NCI-H748 (cell line): ENCODE measurements at regions not wholly inside any gene's neighbourhood (a gene's known extent, or its start where the extent isn't known, plus 50 kb on each side); places are given as distances from the start of the nearest gene placed in this dataset.
"Not testable (repeated sequence)": the region's sequence is repeated elsewhere in the genome, so short reads cannot be mapped to it uniquely, and the experiment has no call there.

Experiments used
- DNase-seq: peaks from one replicate; lab custom pipeline; 2025; ENCODE audit not compliant: unreplicated experiment; lab: John Stamatoyannopoulos, UW

DNA sequence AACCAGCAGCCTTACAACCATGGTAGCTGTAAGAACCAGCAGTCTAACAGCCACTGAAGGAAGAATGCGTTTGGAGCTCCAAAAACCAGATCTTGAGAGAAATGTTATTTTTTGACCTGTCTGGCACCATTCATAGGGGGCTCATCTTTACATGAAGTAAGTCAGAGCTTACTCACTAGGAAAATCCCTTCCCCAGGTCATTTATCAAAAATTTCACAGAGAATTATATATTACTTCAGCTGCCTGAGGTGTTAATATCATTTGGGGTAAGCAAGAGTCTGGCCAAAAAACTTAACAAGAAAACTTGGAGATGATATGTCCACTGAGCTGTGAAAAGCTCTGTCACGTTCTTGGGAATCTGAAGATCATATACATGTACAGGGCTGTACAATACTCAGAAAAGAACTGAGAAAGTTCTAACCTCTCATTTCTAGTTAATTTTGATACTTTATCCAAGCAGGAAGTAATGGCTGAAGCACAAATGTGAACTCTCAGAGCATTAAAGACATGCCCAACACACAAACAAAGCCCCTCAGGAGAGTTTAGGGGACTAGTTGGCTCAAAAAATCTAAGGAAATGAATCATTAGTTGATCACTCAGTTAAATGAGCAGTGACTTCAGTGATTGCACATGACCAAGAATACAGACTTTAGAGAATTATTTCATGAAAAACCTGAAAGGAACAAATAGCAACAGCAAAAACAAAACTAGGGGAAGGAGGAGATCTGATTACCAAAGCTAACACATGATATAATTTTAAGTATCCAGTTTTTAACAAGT, 681.1 kb downstream of the LTN1 start:
- DNase-seq, result no peak

DNA sequence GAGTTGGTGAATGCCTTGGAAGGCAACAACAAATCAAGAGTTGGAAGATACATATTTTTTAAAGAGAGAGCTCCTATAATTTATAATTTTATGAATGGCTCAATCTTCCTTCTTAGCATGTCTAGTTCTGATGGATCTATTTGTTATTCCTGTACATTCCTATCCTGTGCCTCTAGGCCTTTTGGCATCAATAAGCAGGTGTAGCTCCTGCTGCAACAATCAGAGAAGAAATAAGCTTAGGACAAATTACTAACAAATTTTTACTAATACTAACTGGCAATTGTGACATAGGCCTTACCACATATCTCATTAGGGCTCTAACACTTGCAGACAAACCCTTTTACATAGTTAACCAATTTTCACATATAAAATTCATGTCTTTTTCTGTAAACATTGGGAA, 682.0 kb downstream of the LTN1 start:
- DNase-seq, result no peak

DNA sequence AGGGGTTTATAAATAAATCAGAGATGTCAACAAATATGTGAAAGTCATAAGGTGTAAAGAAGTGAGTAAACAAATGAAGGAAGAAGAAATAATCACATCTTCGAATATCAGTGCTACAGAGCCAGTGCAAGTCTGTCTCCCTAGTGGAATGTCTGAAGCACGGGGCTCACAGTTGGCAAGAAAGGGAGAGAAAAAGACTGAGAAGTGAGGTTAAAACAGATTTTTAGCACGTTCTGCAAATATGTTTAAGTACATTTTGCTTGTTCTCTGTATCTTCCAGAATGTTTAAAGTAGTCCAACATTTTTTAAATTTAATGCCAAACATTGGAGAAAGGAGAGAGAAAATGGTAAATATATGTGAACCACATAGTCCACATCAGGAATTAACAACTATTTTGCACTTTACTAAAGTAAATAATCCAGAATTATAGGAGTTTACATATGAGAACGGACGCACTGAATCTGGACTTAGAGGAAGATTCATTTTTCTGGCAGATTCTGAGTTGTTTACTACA, 682.4 kb downstream of the LTN1 start:
- DNase-seq, result no peak

DNA sequence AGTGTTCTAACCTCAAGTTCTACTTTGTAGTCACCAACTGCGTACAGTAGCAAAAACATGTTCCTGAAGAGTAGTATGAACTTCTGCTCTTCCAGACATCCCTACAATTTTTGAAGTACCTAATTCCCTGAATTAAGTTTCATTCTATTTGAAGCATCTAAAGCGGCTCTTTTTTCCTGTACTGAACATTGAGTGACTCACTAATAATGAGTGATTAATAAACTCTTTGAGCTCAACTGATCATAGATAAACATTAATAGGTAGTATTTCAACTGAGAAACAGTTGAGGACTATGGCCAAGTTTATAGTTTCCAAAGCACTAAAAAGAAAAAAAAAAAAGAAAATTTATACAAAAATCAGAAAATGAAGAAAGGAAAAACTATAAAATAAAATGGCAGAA, 683.1 kb downstream of the LTN1 start:
- no peak for DNase-seq

DNA sequence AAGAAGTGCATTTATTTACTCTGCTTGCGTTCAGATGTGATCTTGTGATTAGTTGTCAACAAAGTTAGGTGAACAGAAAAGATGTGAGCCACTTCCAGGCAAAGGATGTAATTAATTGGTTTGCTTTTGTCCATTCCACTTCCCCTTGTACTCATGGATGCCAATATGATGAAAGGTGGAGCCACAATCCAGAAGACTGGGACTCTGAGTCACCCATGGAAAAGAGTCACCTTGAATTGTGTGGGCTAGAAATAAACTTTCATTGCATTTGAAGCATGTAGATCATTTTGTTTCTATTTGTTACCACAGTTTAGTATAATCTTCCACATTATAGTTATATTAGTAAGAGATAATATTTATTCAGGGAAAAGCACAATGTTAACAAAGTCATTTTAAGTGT, 684.2 kb downstream of the LTN1 start:
- no peak for DNase-seq

DNA sequence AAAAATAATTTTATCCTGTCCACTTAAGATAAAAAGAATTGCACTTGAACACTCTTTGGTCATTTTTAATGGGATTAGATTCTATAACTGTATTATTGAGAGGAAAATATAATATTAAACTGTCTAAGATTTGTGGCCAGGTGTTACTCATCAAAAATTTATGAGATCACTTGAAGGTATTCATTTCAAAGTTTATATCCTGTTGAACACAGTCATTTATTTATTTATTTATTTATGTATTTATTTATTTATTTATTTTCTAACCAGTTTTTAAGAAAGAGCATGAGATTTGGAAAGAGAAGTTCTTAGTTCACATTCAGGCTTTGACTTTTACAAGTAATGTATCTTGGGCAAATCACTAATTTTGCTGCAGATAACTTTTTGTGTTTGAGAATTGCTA, 692.7 kb downstream of the LTN1 start:
- DNase-seq, result no peak

DNA sequence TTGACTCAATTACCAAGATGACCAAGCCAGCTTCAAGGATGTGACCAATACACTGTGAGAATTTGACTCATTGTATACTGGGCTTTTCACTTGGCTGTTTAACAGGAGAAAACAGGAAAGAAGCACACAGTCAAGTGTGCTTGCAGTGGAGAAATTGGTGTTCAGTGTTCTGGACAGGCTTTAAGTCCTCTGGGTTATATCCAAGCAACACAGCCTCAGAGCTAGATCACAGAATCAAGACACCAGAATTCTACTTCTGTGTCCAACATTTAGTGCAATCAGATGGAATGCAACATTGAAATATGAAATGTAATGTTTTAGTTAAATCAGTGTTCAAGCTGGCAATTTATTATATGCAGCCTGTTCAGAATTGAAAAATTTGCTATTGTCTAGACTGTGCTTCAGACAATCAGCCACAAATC, 694.4 kb downstream of the LTN1 start:
- no peak for DNase-seq

DNA sequence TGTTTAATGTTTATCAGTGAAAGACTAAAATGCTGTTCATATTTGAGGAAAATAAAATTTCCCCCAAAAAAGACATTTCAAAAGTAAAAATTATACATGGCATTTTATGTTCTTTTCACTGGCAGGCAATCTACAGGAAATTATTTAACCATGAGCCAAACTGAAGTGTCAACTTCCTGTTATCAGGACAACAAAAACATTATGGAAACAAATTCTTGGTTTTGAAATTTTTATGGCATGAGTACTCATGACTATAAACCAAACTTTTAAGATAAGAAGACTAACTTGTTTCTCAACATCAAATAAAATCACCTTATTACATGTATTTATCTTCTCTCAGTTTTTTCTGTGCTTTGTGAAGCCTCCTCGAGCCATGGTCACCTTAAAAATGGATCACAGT, 698.6 kb downstream of the LTN1 start:
- no peak for DNase-seq

DNA sequence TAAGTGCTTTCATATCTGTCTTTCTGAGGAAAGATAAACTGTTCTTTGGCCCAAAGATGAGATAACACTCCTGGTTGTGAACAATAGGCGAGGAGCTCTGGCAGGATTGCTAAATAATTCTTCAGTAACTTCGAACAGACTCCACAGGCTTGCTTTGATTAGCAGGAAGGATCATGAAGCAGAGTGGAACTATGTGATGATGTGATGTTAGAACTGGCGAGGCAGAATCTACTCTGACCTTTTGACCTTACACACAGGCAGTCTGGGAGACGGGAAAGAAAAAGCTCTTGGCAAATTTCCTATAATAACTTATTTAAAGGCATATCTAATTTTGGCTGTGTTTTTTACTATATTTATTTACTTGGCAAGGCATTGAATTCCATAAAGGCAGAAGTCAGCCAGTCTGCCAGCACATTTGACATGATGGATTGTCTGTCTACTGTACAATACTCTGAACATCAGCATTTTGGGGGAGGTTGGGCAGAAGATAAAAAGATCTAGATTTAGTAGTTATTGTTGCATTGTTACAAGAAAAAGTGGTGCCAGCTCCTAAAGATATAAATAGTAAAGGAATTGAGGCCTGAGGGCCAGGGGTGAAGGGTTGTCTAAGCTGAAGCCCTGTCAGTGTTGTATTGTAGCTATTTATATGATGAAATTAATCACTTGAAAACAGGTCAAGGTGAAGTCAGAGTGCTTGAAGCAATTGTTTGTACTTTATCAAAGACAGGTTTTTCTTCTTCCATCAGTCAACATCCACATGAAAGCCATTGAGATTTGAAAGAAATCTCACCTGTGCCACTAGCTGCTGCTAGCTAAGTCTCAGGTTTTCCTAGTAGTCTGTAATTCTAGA, 708.8 kb downstream of the LTN1 start:
- DNase-seq, result no peak

DNA sequence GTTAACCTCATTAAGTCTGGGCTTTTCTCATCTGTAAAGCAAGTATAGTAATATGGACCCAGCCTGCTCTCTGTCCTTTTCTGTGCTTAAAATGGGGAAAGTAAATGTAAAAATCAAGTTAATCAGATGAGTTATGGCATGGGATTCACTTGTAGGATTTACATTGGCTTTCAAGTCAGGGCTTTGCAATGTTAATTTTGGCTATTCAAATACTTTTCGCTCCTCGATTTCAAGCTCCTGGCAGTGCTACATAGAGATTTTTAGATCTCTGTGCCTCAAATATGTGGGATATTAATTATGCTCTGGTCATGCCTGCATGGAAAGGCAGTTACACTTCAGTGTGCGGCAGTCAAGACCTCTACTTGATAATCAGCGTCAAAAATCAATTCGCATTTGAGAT, 709.8 kb downstream of the LTN1 start:
- no peak for DNase-seq

DNA sequence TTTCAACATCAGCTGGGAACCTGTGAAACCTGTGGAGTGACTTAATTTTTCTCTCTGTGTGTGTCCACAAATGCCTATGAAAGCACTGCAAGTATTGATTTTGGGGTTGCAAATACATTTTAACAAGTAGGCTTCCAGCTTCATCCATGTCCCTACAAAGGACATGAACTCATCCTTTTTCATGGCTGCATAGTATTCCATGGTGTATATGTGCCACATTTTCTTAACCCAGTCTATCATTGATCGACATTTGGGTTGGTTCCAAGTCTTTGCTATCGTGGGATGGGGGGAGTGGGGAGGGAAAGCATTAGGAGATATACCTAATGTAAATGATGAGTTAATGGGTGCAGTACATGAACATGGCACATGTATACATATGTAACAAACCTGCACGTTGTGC, 711.3 kb downstream of the LTN1 start:
- DNase-seq, result not testable (repeated sequence)

DNA sequence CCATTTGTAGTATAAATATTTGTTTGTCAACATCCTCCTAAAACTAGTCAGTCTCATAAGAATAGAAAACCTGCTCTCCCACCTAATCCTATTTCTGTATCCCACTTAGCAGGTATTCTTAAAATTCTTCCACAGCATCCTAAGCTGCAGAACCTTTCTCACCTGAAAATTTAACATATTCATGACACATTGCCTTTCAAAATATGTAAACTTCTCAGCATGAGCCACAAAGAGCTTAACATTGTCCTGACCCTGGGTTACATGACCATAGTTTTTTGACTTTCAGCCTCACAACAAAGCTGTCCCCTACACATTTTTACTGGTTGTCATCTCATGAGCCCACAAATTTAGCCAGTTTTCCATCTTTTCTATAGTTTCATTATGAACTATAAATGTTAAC, 712.1 kb downstream of the LTN1 start:
- DNase-seq, result no peak

DNA sequence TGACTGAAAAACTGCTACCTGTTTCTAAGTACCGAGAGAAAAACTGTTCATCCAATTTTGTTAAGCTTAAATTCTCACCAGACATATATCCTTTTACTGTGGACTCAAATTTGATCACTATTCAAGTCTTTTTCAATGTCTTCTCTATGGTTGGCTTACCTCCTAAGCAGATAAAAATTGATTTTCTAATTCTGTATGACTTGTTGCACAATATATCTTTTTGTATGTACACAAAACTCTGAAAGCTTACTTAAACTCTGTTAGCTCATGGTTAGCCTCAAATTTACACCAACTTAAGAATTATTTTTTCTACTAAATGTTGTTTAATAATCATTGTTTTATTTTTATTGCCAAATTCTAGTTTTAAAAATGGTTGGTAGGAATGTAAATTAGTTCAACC, 715.4 kb downstream of the LTN1 start:
- no peak for DNase-seq

DNA sequence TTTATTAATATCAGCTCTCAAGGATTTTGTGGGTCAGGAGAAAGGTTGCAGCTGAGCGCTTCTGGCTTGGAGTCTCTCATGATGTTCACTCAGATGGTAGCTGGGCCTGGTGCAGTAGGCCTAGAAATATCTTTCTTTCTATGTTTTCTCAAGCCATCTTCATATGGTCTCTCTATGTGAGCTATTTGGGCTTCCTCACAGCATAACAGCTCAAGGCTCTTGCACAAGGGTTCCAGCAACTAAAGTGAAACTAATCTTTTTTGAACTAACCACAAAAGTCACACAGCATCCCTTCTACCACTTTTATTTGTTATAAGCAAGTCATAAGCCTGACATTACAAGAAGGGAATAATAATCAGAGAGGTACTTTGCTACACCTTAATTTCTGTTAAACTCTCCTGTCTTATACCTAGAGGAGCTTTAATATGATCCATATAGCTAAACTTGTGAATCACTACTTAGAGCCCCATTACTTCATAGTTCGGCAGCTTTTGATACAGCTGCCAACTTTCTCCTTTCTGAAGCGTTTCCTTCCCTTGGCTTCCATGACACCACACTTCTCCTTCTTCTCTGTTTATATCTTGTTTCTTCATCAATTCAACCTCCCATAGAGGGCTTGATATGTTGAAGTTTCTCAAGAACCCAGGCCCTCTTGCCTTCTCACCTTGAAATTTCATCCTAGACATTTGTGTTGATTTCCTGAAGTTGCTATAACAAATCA, 720.2 kb downstream of the LTN1 start:
- DNase-seq, result no peak

DNA sequence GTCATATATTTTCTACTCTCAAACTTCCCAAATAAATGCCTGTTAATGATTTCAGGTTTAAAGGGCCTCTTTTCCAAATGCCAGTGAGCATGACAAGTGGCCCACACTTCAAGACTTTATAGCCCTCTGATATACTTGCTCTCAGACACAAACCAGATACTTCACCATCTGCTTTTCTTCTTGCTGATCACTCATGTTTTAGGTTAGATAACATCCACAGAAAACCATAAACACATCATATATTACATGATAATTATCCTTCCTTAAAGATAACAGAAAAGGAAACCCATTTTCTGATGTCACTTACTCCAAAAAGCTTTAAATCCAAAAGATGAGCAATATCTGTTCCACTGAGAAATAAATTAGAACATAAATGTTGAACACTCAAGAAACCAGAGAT, 723.5 kb downstream of the LTN1 start:
- DNase-seq, result no peak

DNA sequence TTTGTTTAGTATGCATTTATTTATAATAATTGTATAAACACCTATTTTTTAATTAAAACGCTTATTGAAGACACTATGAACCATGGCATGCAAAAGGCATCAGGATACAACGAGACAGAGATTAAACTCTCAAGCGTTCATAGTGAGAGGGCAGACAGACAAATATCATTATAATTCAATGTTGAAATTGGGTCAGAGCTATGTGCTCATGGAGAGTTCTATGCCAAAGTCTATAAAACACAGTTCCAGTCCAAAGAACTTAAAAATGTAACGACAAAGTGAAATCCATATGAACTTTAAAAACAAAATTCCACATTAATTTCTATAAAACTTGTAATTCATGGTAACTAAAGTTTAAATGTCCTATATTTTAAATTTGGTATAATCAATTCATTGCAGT, 724.0 kb downstream of the LTN1 start:
- DNase-seq, result no peak

DNA sequence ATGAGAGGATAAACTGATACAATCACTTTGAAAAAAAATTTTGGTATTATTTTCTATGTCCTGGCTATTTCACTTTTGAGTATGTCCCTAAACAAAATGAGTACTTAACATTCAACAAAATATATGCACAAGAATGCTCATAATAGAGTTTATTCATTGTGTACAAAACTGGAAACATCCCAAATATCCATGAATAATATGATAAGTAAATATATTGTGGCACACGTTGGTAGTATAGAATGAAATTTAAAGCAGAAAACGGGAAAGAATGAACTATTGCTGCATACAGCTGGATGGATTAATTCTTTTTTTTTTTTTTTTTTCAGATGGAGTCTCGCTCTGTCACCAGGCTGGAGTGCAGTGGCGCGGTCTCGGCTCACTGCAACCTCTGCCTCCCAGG, 725.2 kb downstream of the LTN1 start:
- no peak for DNase-seq

DNA sequence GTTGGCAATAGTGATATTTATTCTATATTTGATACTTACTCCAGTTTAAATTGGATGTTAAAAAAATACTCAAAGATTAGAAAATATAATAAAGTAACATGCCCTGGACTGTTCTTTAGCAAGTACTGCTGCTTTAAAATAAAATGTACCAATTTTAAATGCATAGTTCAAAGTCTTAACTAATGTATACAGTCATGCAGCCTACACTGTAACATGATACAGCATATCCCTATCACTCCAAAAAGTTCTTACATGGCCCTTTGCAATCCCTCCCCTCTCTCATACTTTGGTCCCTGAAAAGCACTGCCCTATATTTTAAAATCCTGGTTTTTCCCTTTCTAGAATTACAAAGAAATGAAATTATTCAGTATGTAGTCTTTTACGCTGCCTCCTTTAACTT, 726.6 kb downstream of the LTN1 start:
- no peak for DNase-seq

DNA sequence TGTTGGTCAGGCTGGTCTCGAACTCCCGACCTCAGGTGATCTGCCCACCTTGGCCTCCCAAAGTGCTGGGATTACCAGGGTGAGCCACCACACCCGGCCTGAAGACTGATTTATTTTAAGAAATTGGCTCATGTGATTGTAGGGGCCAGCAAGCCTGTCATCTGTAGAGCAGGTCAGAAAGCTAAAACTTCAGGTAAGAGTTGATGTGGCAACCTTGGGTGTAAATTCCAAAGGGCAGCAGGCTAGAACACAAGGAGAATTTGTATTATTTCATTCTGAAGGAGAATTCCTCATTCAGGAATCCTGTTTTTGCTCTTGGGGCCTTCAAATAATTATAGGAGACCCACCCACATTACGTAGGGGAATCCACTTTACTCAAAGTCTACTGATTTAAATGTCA, 728.7 kb downstream of the LTN1 start:
- no peak for DNase-seq

DNA sequence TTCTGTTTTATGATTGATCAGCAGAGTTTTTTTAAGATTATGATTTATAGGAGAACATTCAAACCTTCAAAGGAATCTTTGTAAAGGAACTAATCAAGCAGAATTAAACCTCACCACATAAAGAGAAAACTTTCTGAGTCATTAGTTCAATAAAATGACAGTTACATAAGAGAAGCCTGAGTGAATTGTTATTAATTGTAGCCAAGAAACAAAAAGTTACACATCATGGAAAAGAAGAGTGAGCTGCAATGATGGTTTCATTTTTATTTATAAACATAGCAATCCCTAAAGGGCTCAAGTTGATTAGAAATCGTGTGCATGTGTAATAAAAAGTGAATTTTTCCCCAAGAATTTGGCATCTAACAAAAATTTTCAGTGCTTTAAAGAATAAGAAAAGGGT, 731.4 kb downstream of the LTN1 start:
- no peak for DNase-seq

DNA sequence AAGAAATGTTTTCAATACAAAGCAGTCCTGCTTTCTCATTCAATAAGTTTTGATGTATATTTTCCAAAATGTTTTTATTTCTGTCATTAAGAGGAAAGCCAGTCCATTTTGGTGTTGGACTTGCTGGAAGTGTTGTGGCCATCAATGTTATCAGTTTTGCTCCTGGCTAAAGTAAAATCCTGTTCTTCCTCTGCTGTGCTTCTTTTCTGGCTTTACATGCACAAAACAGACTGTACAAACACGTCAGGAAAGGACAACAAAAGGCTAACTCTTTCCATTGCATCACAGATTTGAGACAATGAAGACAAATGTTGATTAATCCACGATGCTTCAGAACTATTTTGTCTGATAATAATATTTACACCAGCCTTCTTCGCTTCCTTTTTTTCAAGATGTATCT, 735.4 kb downstream of the LTN1 start:
- no peak for DNase-seq

DNA sequence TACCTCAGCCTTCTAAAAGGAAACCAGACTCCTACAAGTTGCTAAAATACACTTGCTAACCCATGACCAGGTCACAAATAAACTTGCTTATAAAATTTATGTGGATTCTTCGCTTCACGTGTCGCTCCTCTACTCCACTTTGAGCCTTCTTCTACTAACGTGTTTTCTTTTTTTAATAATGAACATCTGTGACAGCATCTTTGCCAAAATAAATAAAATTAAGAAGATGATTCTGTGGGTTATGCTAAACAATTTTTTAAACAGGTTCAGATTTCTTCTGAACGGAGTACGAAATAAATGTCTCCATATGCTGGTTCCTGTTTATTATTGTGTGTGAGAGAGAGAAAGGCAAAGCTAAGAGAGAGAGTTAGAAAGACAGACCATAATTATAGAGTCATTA, 735.8 kb downstream of the LTN1 start:
- no peak for DNase-seq
